HepG2 (cell line): ENCODE measurements at regions not wholly inside any gene's neighbourhood (a gene's known extent, or its start where the extent isn't known, plus 50 kb on each side); places are given as distances from the start of the nearest gene placed in this dataset.

Experiments used
- ATAC-seq: fragments of 200-7000 bp; cut with Tn5 transposase; 3 replicates; pipeline ENCODE4 v1.9.1; 2020; ENCODE audit warnings: mild to moderate bottlenecking, moderate library complexity
- BruUV-seq: library from RNA; stranded (reverse); fragments of 400-500 nt; replicated peaks from 2 replicates; lab custom pipeline; 2021; lab: Mats Ljungman, UMichigan
- CTCF ChIA-PET: fragments of 300-600 bp; formaldehyde crosslinking; extraction: SDS; loops from one replicate; lab custom pipeline; 2021; ENCODE audit warnings: low total read pairs, inconsistent platforms, low intra/inter-chr PET ratio; lab: Yijun Ruan, JAX
- POLR2A ChIA-PET: fragments of 350-600 bp; sonication (Branson Sonifier 250); formaldehyde crosslinking; loops from one replicate; lab custom pipeline; 2020; ENCODE audit warnings: antibody characterized with exemption, inconsistent platforms; lab: Yijun Ruan, JAX
- DNase-seq: peaks from one replicate; pipeline ENCODE4 v3.0.0-alpha.2; 2015; ENCODE audit warnings: low spot score
- FAIRE-seq: peaks from 3 replicates; lab custom pipeline; 2011; peaks lifted over from hg19 to GRCh38; lab: Jason Lieb, UNC
- H2AFZ ChIP-seq: one replicate; pipeline ENCODE4 v1.6.1; 2011; ENCODE audit warnings: low read length, inconsistent platforms
- H3K27ac ChIP-seq: fragments of 300-600 bp; 3 replicates; pipeline ENCODE4 v1.8.0; 2011; ENCODE audit warnings: mixed run types, mild to moderate bottlenecking, mixed read lengths, low read length, inconsistent platforms; ENCODE audit not compliant: insufficient read depth; ENCODE audit errors: extremely low read length
- H3K27me3 ChIP-seq, 2 experiments: fragments of 200-600 bp in 1 of 2; 2 replicates in 1 of 2; 3 replicates in 1 of 2; pipeline versions ENCODE4 v1.6.0 to v1.8.0; 2011; ENCODE audit warnings: low read length in 2 of 2, mild to moderate bottlenecking in 2 of 2, moderate library complexity in 2 of 2, inconsistent platforms in 1 of 2; ENCODE audit not compliant: insufficient read depth in 2 of 2, control insufficient read depth in 1 of 2
- H3K36me3 ChIP-seq, 2 experiments: fragments of 200-600 bp in 1 of 2; replicated peaks in 1 of 2; 2 replicates in 1 of 2; 3 replicates in 1 of 2; pipeline versions ENCODE4 v1.5.1 to v1.8.0; 2011; ENCODE audit warnings: low read length in 2 of 2, inconsistent platforms in 1 of 2; ENCODE audit not compliant: insufficient read depth in 2 of 2, control insufficient read depth in 1 of 2
- H3K4me1 ChIP-seq: 2 replicates; pipeline ENCODE4 v1.5.1; 2012; ENCODE audit warnings: low read length, inconsistent platforms; ENCODE audit not compliant: insufficient read depth
- H3K4me2 ChIP-seq: 2 replicates; pipeline ENCODE4 v1.6.0; 2011; ENCODE audit warnings: low read depth, low read length, inconsistent platforms
- H3K4me3 ChIP-seq, 3 experiments: fragments of 200-600 bp in 1 of 3; sonication (generic), shearing (Covaris generic) in 1 of 3; replicated peaks in 1 of 3; 2 replicates each; pipeline ENCODE4 v1.5.1; 2011 to 2016; ENCODE audit warnings: low read length in 3 of 3, inconsistent platforms in 2 of 3, low read depth in 2 of 3, mild to moderate bottlenecking in 2 of 3, control low read depth in 1 of 3, mixed read lengths in 1 of 3; ENCODE audit not compliant: insufficient read depth in 1 of 3
- H3K79me2 ChIP-seq: one replicate; pipeline ENCODE4 v1.6.1; 2011; ENCODE audit warnings: low read length, inconsistent platforms; ENCODE audit not compliant: insufficient read depth
- H3K9ac ChIP-seq: 2 replicates; pipeline ENCODE4 v1.6.0; 2011; ENCODE audit warnings: mild to moderate bottlenecking, low read depth, low read length, inconsistent platforms; ENCODE audit not compliant: insufficient read depth
- H3K9me3 ChIP-seq: 2 replicates; pipeline ENCODE4 v1.5.1; 2012; ENCODE audit warnings: mild to moderate bottlenecking, low read length
- H4K20me1 ChIP-seq: 2 replicates; pipeline ENCODE4 v1.6.0; 2011; ENCODE audit warnings: inconsistent platforms, mild to moderate bottlenecking, low read length, moderate library complexity; ENCODE audit not compliant: insufficient read depth
- ASH2L ChIP-seq: fragments of 300-600, 200-600 bp; sonication (generic); IDR thresholded peaks from 2 replicates; pipeline ENCODE4 v1.7.0; 2017; ENCODE audit warnings: low read depth, mild to moderate bottlenecking, moderate library complexity, mixed read lengths, low read length; ENCODE audit not compliant: insufficient read length
- ATRX ChIP-seq: sonication (generic); formaldehyde crosslinking; IDR thresholded peaks from 2 replicates; pipeline ENCODE4 v1.4.0; 2020; ENCODE audit warnings: missing genetic modification reagents, borderline replicate concordance
- BHLHE40 ChIP-seq: IDR thresholded peaks from 2 replicates; pipeline ENCODE4 v1.6.1; 2011; ENCODE audit warnings: low read length, improper control_type of control experiment
- CENPT ChIP-seq: sonication (generic); formaldehyde crosslinking; IDR thresholded peaks from 2 replicates; pipeline ENCODE4 v1.8.0; 2022; ENCODE audit warnings: low read depth, mild to moderate bottlenecking, moderate library complexity, missing genetic modification reagents
- NR3C1 ChIP-seq: sonication (generic); formaldehyde crosslinking; IDR thresholded peaks from 2 replicates; pipeline ENCODE4 v1.4.0; 2020; ENCODE audit warnings: missing genetic modification reagents
- RORA ChIP-seq: sonication (generic); formaldehyde crosslinking; IDR thresholded peaks from 2 replicates; pipeline ENCODE4 v1.5.0; 2020; ENCODE audit warnings: mild to moderate bottlenecking, missing genetic modification reagents, moderate library complexity
- TFDP1 ChIP-seq: IDR thresholded peaks from 2 replicates; pipeline ENCODE4 v1.6.1; 2016; ENCODE audit warnings: missing compliant biosample characterization, missing genetic modification reagents, borderline replicate concordance
- ZC3H13 ChIP-seq: sonication (generic); formaldehyde crosslinking; IDR thresholded peaks from 2 replicates; pipeline ENCODE4 v1.8.1; 2023; ENCODE audit warnings: mild to moderate bottlenecking, missing genetic modification reagents, moderate library complexity
- ZNF530 ChIP-seq: sonication (generic); formaldehyde crosslinking; IDR thresholded peaks from 2 replicates; pipeline ENCODE4 v1.5.0; 2020; ENCODE audit warnings: low read depth, mild to moderate bottlenecking, missing genetic modification reagents
- WGBS: methylation state at CpG from one replicate; pipeline ENCODE4 v1.1.6; 2017; ENCODE audit warnings: low lambda C conversion rate; 5-methylcytosine and 5-hydroxymethylcytosine counted together
- in situ Hi-C: cut with HindIII; loops from 2 replicates; pipeline ENCODE4 v1.10.0; 2017; ENCODE audit warnings: low pct_unique_long_range_greater_than_20kb; ENCODE audit not compliant: extremely low pct_ligation_motif_present
- intact Hi-C: fragments of 100-400 bp; cut with micrococcal nuclease; formaldehyde crosslinking; loops from one replicate; pipeline ENCODE4 v1.10.0; 2022; ENCODE audit not compliant: unreplicated experiment
- TF ChIP-seq, protein P1 (sequence below): sonication (generic); formaldehyde crosslinking; IDR thresholded peaks from 2 replicates; pipeline ENCODE4 v1.4.0; 2020; ENCODE audit warnings: missing genetic modification reagents
- TF ChIP-seq, protein P2 (sequence below): sonication (generic); formaldehyde crosslinking; IDR thresholded peaks from 2 replicates; pipeline ENCODE4 v1.4.0; 2020; ENCODE audit warnings: mild to moderate bottlenecking, missing genetic modification reagents

GRCh38 chr7:118477036-118477435, 252.5 kb downstream of the ANKRD7 start (continued):
- TF ChIP-seq, protein P1, sequence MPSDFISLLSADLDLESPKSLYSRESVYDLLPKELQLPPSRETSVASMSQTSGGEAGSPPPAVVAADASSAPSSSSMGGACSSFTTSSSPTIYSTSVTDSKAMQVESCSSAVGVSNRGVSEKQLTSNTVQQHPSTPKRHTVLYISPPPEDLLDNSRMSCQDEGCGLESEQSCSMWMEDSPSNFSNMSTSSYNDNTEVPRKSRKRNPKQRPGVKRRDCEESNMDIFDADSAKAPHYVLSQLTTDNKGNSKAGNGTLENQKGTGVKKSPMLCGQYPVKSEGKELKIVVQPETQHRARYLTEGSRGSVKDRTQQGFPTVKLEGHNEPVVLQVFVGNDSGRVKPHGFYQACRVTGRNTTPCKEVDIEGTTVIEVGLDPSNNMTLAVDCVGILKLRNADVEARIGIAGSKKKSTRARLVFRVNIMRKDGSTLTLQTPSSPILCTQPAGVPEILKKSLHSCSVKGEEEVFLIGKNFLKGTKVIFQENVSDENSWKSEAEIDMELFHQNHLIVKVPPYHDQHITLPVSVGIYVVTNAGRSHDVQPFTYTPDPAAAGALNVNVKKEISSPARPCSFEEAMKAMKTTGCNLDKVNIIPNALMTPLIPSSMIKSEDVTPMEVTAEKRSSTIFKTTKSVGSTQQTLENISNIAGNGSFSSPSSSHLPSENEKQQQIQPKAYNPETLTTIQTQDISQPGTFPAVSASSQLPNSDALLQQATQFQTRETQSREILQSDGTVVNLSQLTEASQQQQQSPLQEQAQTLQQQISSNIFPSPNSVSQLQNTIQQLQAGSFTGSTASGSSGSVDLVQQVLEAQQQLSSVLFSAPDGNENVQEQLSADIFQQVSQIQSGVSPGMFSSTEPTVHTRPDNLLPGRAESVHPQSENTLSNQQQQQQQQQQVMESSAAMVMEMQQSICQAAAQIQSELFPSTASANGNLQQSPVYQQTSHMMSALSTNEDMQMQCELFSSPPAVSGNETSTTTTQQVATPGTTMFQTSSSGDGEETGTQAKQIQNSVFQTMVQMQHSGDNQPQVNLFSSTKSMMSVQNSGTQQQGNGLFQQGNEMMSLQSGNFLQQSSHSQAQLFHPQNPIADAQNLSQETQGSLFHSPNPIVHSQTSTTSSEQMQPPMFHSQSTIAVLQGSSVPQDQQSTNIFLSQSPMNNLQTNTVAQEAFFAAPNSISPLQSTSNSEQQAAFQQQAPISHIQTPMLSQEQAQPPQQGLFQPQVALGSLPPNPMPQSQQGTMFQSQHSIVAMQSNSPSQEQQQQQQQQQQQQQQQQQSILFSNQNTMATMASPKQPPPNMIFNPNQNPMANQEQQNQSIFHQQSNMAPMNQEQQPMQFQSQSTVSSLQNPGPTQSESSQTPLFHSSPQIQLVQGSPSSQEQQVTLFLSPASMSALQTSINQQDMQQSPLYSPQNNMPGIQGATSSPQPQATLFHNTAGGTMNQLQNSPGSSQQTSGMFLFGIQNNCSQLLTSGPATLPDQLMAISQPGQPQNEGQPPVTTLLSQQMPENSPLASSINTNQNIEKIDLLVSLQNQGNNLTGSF: no peak

DNA sequence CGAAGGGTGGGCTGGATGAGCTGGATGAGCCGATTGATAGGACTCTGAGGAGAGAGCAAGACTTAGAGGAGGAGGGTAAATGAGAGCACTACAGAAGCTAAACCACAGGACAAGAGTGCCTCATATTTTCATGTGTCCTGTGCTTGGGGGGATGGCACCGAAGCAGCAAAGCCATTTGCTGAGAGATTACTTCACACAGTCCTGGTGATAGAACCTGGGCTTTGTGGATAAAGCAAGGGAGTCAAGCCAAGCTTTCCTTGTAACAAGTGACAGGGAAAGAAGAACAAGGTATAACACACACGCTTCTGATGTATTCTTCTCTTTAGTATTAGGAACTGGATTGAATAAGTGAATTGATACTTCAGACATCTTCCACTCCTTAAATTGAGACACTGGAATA, 253.7 kb downstream of the ANKRD7 start:
- intact Hi-C loops: no loop called here
- FAIRE-seq: no peak

More for the DNA sequence above, 253.7 kb downstream of the ANKRD7 start:
- no peak for ATAC-seq
- ChIA-PET POLR2A (no interaction called here), CTCF (no interaction called here)
- DNase-seq: no peak
- 2% methylated on average over 4 of the region's 4 CpGs for WGBS
- TF ChIP-seq TFDP1 (CRISPR knock-in tag) (no peak), RORA (CRISPR knock-in tag) (no peak), CENPT (CRISPR knock-in tag) (no peak), ZC3H13 (no peak), NR3C1 (CRISPR knock-in tag) (no peak), ASH2L (no peak), BHLHE40 (no peak), ATRX (no peak), ZNF530 (CRISPR knock-in tag) (no peak)
- TF ChIP-seq, protein P2, sequence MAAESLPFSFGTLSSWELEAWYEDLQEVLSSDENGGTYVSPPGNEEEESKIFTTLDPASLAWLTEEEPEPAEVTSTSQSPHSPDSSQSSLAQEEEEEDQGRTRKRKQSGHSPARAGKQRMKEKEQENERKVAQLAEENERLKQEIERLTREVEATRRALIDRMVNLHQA (CRISPR knock-in tag): no peak
- no peaks in the 10 kb centered on the region for H3K36me3 ChIP-seq
- H3K4me1 ChIP-seq: no peaks in the 10 kb centered on the region
- H3K79me2 ChIP-seq: no peaks in the 10 kb centered on the region
- H4K20me1 ChIP-seq: no peaks in the 10 kb centered on the region
- no peak overlapping the region for H3K4me2 ChIP-seq
- H3K27me3 ChIP-seq: no peaks in the 10 kb centered on the region
- H3K9ac ChIP-seq: no peak overlapping the region
- in situ Hi-C loops: no loop called here
- peaks cover 28% of the 10 kb centered on the region for H3K9me3 ChIP-seq
- H3K4me3 ChIP-seq: no peak overlapping the region
- H2AFZ ChIP-seq: no peak overlapping the region
- no peak overlapping the region for H3K27ac ChIP-seq
- BruUV-seq: no TSS peak
